Hepatocyte (in vitro differentiated cells): ENCODE measurements at regions not wholly inside any gene's neighbourhood (a gene's known extent, or its start where the extent isn't known, plus 50 kb on each side); places are given as distances from the start of the nearest gene placed in this dataset.

Experiments used
- DNase-seq: peaks from one replicate; pipeline ENCODE4 v3.0.0-alpha.2; 2016; ENCODE audit warnings: low spot score
- H2AFZ ChIP-seq: fragments of 200-600 bp; sonication (generic); 2 replicates; pipeline ENCODE4 v1.6.0; 2016; ENCODE audit warnings: antibody characterized with exemption, mild to moderate bottlenecking
- H3K27ac ChIP-seq: fragments of 200-600 bp; sonication (generic); 2 replicates; pipeline ENCODE4 v1.5.1; 2016; ENCODE audit warnings: mild to moderate bottlenecking
- H3K27me3 ChIP-seq: fragments of 200-600 bp; sonication (generic); 2 replicates; pipeline ENCODE4 v1.6.1; 2016
- H3K36me3 ChIP-seq: fragments of 200-600 bp; sonication (generic); replicated peaks from 2 replicates; pipeline ENCODE4 v1.5.1; 2016; ENCODE audit warnings: low read depth; ENCODE audit not compliant: insufficient read depth
- H3K4me1 ChIP-seq: fragments of 200-600 bp; sonication (generic); 2 replicates; pipeline ENCODE4 v1.5.1; 2016; ENCODE audit warnings: mild to moderate bottlenecking, moderate library complexity; ENCODE audit not compliant: insufficient read depth
- H3K4me2 ChIP-seq: fragments of 200-600 bp; sonication (generic); 2 replicates; pipeline ENCODE4 v1.6.0; 2016
- H3K4me3 ChIP-seq: fragments of 200-600 bp; sonication (generic); 2 replicates; pipeline ENCODE4 v1.5.1; 2016; ENCODE audit warnings: mild to moderate bottlenecking
- H3K79me2 ChIP-seq: fragments of 200-600 bp; sonication (generic); 2 replicates; pipeline ENCODE4 v1.6.0; 2017; ENCODE audit warnings: mild to moderate bottlenecking
- H3K9me2 ChIP-seq: fragments of 200-600 bp; sonication (generic); replicated peaks from 2 replicates; pipeline ENCODE4 v1.6.0; 2017; ENCODE audit warnings: mild to moderate bottlenecking; ENCODE audit not compliant: insufficient read depth
- H3K9me3 ChIP-seq: fragments of 200-600 bp; sonication (generic); 2 replicates; pipeline ENCODE4 v1.5.1; 2016; ENCODE audit warnings: low read depth, mild to moderate bottlenecking
- H4K20me1 ChIP-seq: fragments of 200-600 bp; sonication (generic); 2 replicates; pipeline ENCODE4 v1.6.0; 2016; ENCODE audit warnings: mild to moderate bottlenecking; ENCODE audit not compliant: insufficient read depth, poor library complexity, severe bottlenecking
- CTCF ChIP-seq: fragments of 200-600 bp; sonication (generic); IDR thresholded peaks from 2 replicates; pipeline ENCODE4 v1.5.1; 2016; ENCODE audit warnings: antibody characterized with exemption, mild to moderate bottlenecking; ENCODE audit not compliant: poor library complexity
- EZH2 ChIP-seq: fragments of 200-600 bp; sonication (generic); IDR thresholded peaks from 2 replicates; pipeline ENCODE4 v1.6.1; 2016; ENCODE audit warnings: antibody characterized with exemption, mild to moderate bottlenecking, borderline replicate concordance
- EZH2phosphoT487 ChIP-seq: fragments of 200-600 bp; sonication (generic); IDR thresholded peaks from one replicate; pipeline ENCODE4 v1.6.1; 2018; ENCODE audit warnings: antibody characterized with exemption, mild to moderate bottlenecking, low read depth, moderate library complexity; ENCODE audit not compliant: unreplicated experiment, severe bottlenecking
- WGBS: methylation state at CpG from one replicate; pipeline ENCODE4 v1.1.6; 2016; ENCODE audit warnings: low lambda C conversion rate; ENCODE audit errors: missing lambda C conversion rate; 5-methylcytosine and 5-hydroxymethylcytosine counted together

- H3K27ac ChIP-seq: no peak overlapping the region
- peak; percentile 87 for TF ChIP-seq CTCF
- no peak for TF ChIP-seq EZH2
- no peaks in the 10 kb centered on the region for H3K4me1 ChIP-seq
- H3K36me3 ChIP-seq: no peaks in the 10 kb centered on the region
- no peaks in the 10 kb centered on the region for H3K9me3 ChIP-seq
- H4K20me1 ChIP-seq: no peaks in the 10 kb centered on the region
- H3K4me3 ChIP-seq: no peak overlapping the region
- no peak overlapping the region for H3K4me2 ChIP-seq
- DNase-seq: peak; percentile 89
- WGBS: 33% methylated on average over 19 of the region's 19 CpGs
- no peaks in the 10 kb centered on the region for H3K9me2 ChIP-seq
- H2AFZ ChIP-seq: no peak overlapping the region
- H3K27me3 ChIP-seq: no peaks in the 10 kb centered on the region
- H3K79me2 ChIP-seq: no peaks in the 10 kb centered on the region
Measured at GRCh38 chr7:131654668-131655326, 98.4 kb upstream of the PODXL start.

- 90% methylated on average over 1 of the region's 1 CpG for WGBS
- H3K4me3 ChIP-seq: no peak overlapping the region
- no peaks in the 10 kb centered on the region for H3K36me3 ChIP-seq
- H3K4me2 ChIP-seq: peak overlapping the region; percentile 63
- TF ChIP-seq CTCF: no peak
- no peak for DNase-seq
- H3K27ac ChIP-seq: peak overlapping the region; percentile 94
- no peaks in the 10 kb centered on the region for H3K79me2 ChIP-seq
- H3K9me2 ChIP-seq: no peaks in the 10 kb centered on the region
- no peaks in the 10 kb centered on the region for H3K9me3 ChIP-seq
- H4K20me1 ChIP-seq: no peaks in the 10 kb centered on the region
- H2AFZ ChIP-seq: no peak overlapping the region
- no peaks in the 10 kb centered on the region for H3K4me1 ChIP-seq
- H3K27me3 ChIP-seq: no peaks in the 10 kb centered on the region
Measured at GRCh38 chr7:131654249-131654558, 97.8 kb upstream of the PODXL start.

GRCh38 chr7:131653418-131654248 is 97.2 kb upstream of the PODXL start:
- Histone ChIP-seq H3K27ac (peak overlapping the region; percentile 94), H2AFZ (no peak overlapping the region)

More at GRCh38 chr7:131653418-131654248, 97.2 kb upstream of the PODXL start:
- H3K4me1 ChIP-seq: peaks cover 2% of the 10 kb centered on the region
- H3K9me2 ChIP-seq: no peaks in the 10 kb centered on the region
- H3K4me3 ChIP-seq: no peak overlapping the region
- TF ChIP-seq CTCF: no peak
- TF ChIP-seq EZH2: no peak
- TF ChIP-seq EZH2phosphoT487: no peak
- peak; percentile 48 for DNase-seq
- no peaks in the 10 kb centered on the region for H3K79me2 ChIP-seq
- no peaks in the 10 kb centered on the region for H3K27me3 ChIP-seq
- no peaks in the 10 kb centered on the region for H3K9me3 ChIP-seq
- peak overlapping the region; percentile 63 for H3K4me2 ChIP-seq
- WGBS: 63% methylated on average over 12 of the region's 12 CpGs
- no peaks in the 10 kb centered on the region for H4K20me1 ChIP-seq
- H3K36me3 ChIP-seq: no peaks in the 10 kb centered on the region
